GM18907 (cell line): ENCODE measurements at regions not wholly inside any gene's neighbourhood (a gene's known extent, or its start where the extent isn't known, plus 50 kb on each side); places are given as distances from the start of the nearest gene placed in this dataset.

Source experiments
- ATAC-seq: cut with Tn5 transposase; IDR thresholded peaks from one replicate; pipeline ENCODE4 v1.9.1; 2021; ENCODE audit warnings: mild to moderate bottlenecking, moderate library complexity; ENCODE audit not compliant: unreplicated experiment

GRCh38 chr9:80213613-80214012 lies 641.8 kb downstream of the TLE4 start:
- ATAC-seq: no peak

GRCh38 chr9:80208696-80209095 lies 636.9 kb downstream of the TLE4 start:
- no peak for ATAC-seq

- ATAC-seq: no peak
These were observed 632.3 kb downstream of the TLE4 start for GRCh38 chr9:80204054-80204453.

- no peak for ATAC-seq
These were observed 625.9 kb downstream of the TLE4 start for GRCh38 chr9:80197661-80198060.

- ATAC-seq: no peak
These were observed 619.3 kb downstream of the TLE4 start for GRCh38 chr9:80191108-80191507.

GRCh38 chr9:80188579-80188978 lies 616.8 kb downstream of the TLE4 start:
- ATAC-seq: no peak

- no peak for ATAC-seq
These were observed 613.5 kb downstream of the TLE4 start for GRCh38 chr9:80185112-80185738.

GRCh38 chr9:80177949-80178480 lies 606.2 kb downstream of the TLE4 start:
- ATAC-seq: no peak

- no peak for ATAC-seq
These were observed 603.8 kb downstream of the TLE4 start for GRCh38 chr9:80175286-80176150.

GRCh38 chr9:80163889-80164288 lies 592.1 kb downstream of the TLE4 start:
- ATAC-seq: peak; percentile 77

GRCh38 chr9:80158554-80159170 lies 586.9 kb downstream of the TLE4 start:
- ATAC-seq: no peak

GRCh38 chr9:80158131-80158530 lies 586.4 kb downstream of the TLE4 start:
- ATAC-seq: no peak

GRCh38 chr9:80157561-80157983 lies 585.8 kb downstream of the TLE4 start:
- no peak for ATAC-seq

- peak; percentile 77 for ATAC-seq
These were observed 585.1 kb downstream of the TLE4 start for GRCh38 chr9:80156756-80157472.

GRCh38 chr9:80156262-80156661 lies 584.5 kb downstream of the TLE4 start:
- no peak for ATAC-seq

GRCh38 chr9:80147866-80148265 lies 576.1 kb downstream of the TLE4 start:
- no peak for ATAC-seq

GRCh38 chr9:80146466-80146865 lies 574.7 kb downstream of the TLE4 start:
- no peak for ATAC-seq

GRCh38 chr9:80144856-80145255 lies 573.1 kb downstream of the TLE4 start:
- no peak for ATAC-seq

GRCh38 chr9:80144406-80144805 lies 572.6 kb downstream of the TLE4 start:
- ATAC-seq: no peak

- ATAC-seq: peak; percentile 99
These were observed 572.1 kb downstream of the TLE4 start for GRCh38 chr9:80143899-80144298.

GRCh38 chr9:80134487-80134886 lies 562.7 kb downstream of the TLE4 start:
- peak; percentile 99 for ATAC-seq
